HL-60 (cell line): ENCODE measurements at regions not wholly inside any gene's neighbourhood (a gene's known extent, or its start where the extent isn't known, plus 50 kb on each side); places are given as distances from the start of the nearest gene placed in this dataset.

ENCODE experiments used
- POLR2AphosphoS5 ChIP-seq: IDR thresholded peaks from 2 replicates; pipeline ENCODE4 v1.6.1; 2012; ENCODE audit warnings: low read depth
- TF ChIP-seq, protein P1 (sequence below): IDR thresholded peaks from one replicate; pipeline ENCODE4 v1.5.1; 2011; ENCODE audit warnings: low read length, control low read depth, inconsistent platforms; ENCODE audit not compliant: insufficient read depth
- TF ChIP-seq, protein P2 (sequence below): IDR thresholded peaks from 2 replicates; pipeline ENCODE4 v1.6.1; 2012; ENCODE audit warnings: low read depth; ENCODE audit not compliant: insufficient replicate concordance

DNA sequence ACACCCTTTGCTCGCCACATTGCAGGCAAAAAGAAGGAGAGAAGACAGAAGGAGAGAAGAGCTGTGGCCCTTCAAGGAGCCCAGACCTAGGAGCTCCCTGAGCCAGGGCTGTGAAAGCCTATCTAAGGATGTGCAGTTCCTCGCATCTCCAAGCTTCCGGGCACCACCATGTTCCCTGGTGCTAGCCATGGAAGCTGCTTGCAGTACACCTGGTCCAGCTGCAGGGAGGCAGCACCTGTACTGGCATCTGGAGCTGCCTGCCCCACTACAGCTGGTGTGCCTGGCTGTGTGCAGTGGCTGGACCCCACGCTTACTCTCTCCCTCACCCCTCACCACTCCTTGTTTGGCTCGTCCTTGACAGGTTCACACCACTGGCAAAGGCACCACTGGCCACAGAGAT is 1111.8 kb upstream of the POT1 start:
- TF ChIP-seq, protein P1, sequence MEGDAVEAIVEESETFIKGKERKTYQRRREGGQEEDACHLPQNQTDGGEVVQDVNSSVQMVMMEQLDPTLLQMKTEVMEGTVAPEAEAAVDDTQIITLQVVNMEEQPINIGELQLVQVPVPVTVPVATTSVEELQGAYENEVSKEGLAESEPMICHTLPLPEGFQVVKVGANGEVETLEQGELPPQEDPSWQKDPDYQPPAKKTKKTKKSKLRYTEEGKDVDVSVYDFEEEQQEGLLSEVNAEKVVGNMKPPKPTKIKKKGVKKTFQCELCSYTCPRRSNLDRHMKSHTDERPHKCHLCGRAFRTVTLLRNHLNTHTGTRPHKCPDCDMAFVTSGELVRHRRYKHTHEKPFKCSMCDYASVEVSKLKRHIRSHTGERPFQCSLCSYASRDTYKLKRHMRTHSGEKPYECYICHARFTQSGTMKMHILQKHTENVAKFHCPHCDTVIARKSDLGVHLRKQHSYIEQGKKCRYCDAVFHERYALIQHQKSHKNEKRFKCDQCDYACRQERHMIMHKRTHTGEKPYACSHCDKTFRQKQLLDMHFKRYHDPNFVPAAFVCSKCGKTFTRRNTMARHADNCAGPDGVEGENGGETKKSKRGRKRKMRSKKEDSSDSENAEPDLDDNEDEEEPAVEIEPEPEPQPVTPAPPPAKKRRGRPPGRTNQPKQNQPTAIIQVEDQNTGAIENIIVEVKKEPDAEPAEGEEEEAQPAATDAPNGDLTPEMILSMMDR = no peak
- TF ChIP-seq, protein P2, sequence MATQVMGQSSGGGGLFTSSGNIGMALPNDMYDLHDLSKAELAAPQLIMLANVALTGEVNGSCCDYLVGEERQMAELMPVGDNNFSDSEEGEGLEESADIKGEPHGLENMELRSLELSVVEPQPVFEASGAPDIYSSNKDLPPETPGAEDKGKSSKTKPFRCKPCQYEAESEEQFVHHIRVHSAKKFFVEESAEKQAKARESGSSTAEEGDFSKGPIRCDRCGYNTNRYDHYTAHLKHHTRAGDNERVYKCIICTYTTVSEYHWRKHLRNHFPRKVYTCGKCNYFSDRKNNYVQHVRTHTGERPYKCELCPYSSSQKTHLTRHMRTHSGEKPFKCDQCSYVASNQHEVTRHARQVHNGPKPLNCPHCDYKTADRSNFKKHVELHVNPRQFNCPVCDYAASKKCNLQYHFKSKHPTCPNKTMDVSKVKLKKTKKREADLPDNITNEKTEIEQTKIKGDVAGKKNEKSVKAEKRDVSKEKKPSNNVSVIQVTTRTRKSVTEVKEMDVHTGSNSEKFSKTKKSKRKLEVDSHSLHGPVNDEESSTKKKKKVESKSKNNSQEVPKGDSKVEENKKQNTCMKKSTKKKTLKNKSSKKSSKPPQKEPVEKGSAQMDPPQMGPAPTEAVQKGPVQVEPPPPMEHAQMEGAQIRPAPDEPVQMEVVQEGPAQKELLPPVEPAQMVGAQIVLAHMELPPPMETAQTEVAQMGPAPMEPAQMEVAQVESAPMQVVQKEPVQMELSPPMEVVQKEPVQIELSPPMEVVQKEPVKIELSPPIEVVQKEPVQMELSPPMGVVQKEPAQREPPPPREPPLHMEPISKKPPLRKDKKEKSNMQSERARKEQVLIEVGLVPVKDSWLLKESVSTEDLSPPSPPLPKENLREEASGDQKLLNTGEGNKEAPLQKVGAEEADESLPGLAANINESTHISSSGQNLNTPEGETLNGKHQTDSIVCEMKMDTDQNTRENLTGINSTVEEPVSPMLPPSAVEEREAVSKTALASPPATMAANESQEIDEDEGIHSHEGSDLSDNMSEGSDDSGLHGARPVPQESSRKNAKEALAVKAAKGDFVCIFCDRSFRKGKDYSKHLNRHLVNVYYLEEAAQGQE = no peak
- no peak for TF ChIP-seq POLR2AphosphoS5
